Esophagus muscularis mucosa (tissue), 4 donors: ENCODE measurements at regions not wholly inside any gene's neighbourhood (a gene's known extent, or its start where the extent isn't known, plus 50 kb on each side); places are given as distances from the start of the nearest gene placed in this dataset.
"Not testable (repeated sequence)": the region's sequence is repeated elsewhere in the genome, so short reads cannot be mapped to it uniquely, and the experiment has no call there.

ENCODE experiments used
- DNase-seq: peaks from one replicate; pipeline ENCODE4 v3.0.0-alpha.2; 2017; ENCODE audit errors: extremely low spot score
- H3K27ac ChIP-seq, 4 donors: fragments of 200-600 bp; sonication (generic); replicated peaks in 1 of 4; 1 replicate in 3 of 4; 2 replicates in 1 of 4; pipeline ENCODE4 v1.5.1; 2016 to 2019; ENCODE audit warnings: mild to moderate bottlenecking in 1 of 4
- H3K27me3 ChIP-seq, 4 donors: fragments of 200-600 bp; sonication (generic); one replicate each; pipeline versions ENCODE4 v1.5.1 to v1.6.0; 2016 to 2019
- H3K36me3 ChIP-seq, 4 donors: fragments of 200-600 bp; sonication (generic); one replicate each; pipeline ENCODE4 v1.5.1; 2016 to 2019
- H3K4me1 ChIP-seq, 4 donors: fragments of 200-600 bp; sonication (generic); one replicate each; pipeline ENCODE4 v1.5.1; 2016 to 2019
- H3K4me3 ChIP-seq, 4 donors: fragments of 200-600 bp; sonication (generic); 1 replicate in 2 of 4; 2 replicates in 2 of 4; pipeline ENCODE4 v1.5.1; 2016 to 2019; ENCODE audit warnings: mild to moderate bottlenecking in 4 of 4, moderate library complexity in 1 of 4
- H3K9me3 ChIP-seq, 4 donors: fragments of 200-600 bp; sonication (generic); 1 replicate in 3 of 4; 2 replicates in 1 of 4; pipeline ENCODE4 v1.5.1; 2016 to 2019
- EP300 ChIP-seq: sonication (generic); formaldehyde crosslinking; IDR thresholded peaks from one replicate; pipeline ENCODE4 v1.6.1; 2017; ENCODE audit warnings: antibody characterized with exemption
- POLR2A ChIP-seq: fragments of 450-650 bp; IDR thresholded peaks from one replicate; pipeline ENCODE4 v1.6.1; 2017; ENCODE audit warnings: antibody characterized with exemption, moderate library complexity, mild to moderate bottlenecking, low read depth
- POLR2AphosphoS5 ChIP-seq, 2 donors: sonication (generic); formaldehyde crosslinking; IDR thresholded peaks; one replicate each; pipeline ENCODE4 v1.6.1; 2017; ENCODE audit warnings: antibody characterized with exemption in 2 of 2
- WGBS: methylation state at CpG from one replicate; pipeline ENCODE4 v1.1.5; 2018; 5-methylcytosine and 5-hydroxymethylcytosine counted together
- intact Hi-C: fragments of 100-400 bp; cut with DNase I; formaldehyde crosslinking; loops from one replicate; pipeline ENCODE4 v1.15.1; 2023
- TF ChIP-seq, protein P1 (sequence below), 3 experiments: fragments of 200-600 bp in 2 of 3; fragments of 450-650 bp in 1 of 3; sonication (generic) in 2 of 3; IDR thresholded peaks; one replicate each; pipeline ENCODE4 v1.5.1; 2017 to 2019; ENCODE audit warnings: antibody characterized with exemption in 3 of 3, mild to moderate bottlenecking in 2 of 3, moderate library complexity in 1 of 3

DNA sequence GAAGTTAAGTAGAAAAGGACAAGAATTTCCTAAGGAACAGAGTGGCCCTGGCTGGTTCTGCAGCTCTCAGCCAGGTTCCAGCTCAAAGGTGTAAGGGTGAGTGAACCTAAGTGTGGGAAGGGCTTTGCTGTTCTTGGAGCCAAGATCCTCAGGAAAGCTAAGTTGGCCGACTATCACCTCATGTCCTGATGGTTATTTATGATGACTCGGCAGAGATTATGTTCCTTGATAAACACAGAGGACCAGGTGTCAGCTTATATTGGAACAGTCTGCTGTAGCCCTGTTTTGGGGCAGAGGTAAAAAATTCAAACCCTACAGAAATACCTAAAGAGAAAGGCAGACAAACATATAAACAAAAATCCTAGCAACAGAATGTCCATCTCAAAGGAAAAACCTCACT, 128.5 kb downstream of the TBX3 start:
- Histone ChIP-seq H3K4me1 (no peaks in the 10 kb centered on the region), H3K4me3 (no peak overlapping the region), H3K27me3 (peaks cover 0 to 15% (median 0%) of the 10 kb centered on the region in 4 donors), H3K27ac (no peak overlapping the region), H3K9me3 (no peaks in the 10 kb centered on the region), H3K36me3 (no peaks in the 10 kb centered on the region)
- TF ChIP-seq POLR2AphosphoS5 (IDR thresholded peaks at IDR 0.05) (no peak), EP300 (no peak), POLR2A (no peak)
- TF ChIP-seq, protein P1, sequence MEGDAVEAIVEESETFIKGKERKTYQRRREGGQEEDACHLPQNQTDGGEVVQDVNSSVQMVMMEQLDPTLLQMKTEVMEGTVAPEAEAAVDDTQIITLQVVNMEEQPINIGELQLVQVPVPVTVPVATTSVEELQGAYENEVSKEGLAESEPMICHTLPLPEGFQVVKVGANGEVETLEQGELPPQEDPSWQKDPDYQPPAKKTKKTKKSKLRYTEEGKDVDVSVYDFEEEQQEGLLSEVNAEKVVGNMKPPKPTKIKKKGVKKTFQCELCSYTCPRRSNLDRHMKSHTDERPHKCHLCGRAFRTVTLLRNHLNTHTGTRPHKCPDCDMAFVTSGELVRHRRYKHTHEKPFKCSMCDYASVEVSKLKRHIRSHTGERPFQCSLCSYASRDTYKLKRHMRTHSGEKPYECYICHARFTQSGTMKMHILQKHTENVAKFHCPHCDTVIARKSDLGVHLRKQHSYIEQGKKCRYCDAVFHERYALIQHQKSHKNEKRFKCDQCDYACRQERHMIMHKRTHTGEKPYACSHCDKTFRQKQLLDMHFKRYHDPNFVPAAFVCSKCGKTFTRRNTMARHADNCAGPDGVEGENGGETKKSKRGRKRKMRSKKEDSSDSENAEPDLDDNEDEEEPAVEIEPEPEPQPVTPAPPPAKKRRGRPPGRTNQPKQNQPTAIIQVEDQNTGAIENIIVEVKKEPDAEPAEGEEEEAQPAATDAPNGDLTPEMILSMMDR (IDR thresholded peaks at IDR 0.05) = no peak
- intact Hi-C loops = no loop called here
- 45% methylated on average over 2 of the region's 2 CpGs for WGBS
- no peak for DNase-seq

DNA sequence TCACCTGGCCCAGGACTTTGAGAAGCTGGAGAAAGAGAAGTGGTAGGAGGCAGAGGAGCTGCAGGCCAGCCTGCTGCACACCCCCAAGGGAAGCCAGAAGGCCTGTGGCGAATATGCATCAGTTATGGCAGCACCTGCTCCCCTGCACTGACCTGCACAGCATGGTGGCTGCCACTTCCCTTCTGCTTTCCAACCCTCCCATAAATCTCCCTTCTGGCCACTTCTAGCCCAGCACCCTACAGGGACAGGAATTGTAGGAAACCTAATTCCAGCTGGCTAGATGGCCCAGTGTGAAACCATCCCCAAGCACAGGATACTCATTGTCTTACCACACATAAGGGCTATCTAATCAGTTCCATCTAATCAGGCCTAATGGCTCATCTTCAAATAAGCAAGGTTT, 136.3 kb downstream of the TBX3 start:
- no peak overlapping the region for H3K4me3 ChIP-seq
- TF ChIP-seq POLR2A (no peak), EP300 (no peak), POLR2AphosphoS5 (IDR thresholded peaks at IDR 0.05) (no peak)
- TF ChIP-seq, protein P1 (IDR thresholded peaks at IDR 0.05) = no peak
- H3K27ac ChIP-seq = no peak overlapping the region
- WGBS = 100% methylated on average over 1 of the region's 1 CpG
- no peaks in the 10 kb centered on the region for H3K4me1 ChIP-seq
- no peaks in the 10 kb centered on the region for H3K36me3 ChIP-seq
- DNase-seq = no peak
- intact Hi-C loops = no loop called here
- no peaks in the 10 kb centered on the region for H3K9me3 ChIP-seq
- no peaks in the 10 kb centered on the region for H3K27me3 ChIP-seq

DNA sequence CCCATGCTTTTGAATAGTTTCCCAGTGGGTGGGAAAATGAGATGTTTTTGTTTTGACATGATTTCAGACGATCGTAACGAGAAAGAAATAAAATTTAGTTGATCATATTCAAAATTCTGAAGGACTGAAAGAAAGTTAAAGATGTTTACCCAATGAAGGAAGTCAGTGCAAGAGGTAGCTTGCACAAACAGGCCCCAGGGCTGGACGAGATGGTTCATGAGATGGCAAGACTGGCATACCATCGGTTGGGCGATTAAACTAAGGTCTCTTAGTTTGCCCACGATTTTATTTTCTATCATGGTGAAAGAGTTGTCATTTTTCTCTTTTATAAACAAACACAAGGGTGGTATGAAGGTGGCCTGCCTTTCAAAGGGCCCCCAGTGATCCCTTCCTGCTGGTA, 124.5 kb upstream of the TBX5 start:
- H3K27me3 ChIP-seq = peaks cover 0 to 31% (median 0%) of the 10 kb centered on the region in 4 donors
- H3K4me3 ChIP-seq = no peak overlapping the region
- intact Hi-C loops = no loop called here
- no peak for DNase-seq
- peaks cover 0 to 4% (median 0%) of the 10 kb centered on the region in 4 donors for H3K9me3 ChIP-seq
- H3K4me1 ChIP-seq = no peaks in the 10 kb centered on the region
- 71% methylated on average over 7 of the region's 7 CpGs for WGBS
- H3K36me3 ChIP-seq = no peaks in the 10 kb centered on the region
- TF ChIP-seq POLR2A = no peak
- TF ChIP-seq, protein P1 (IDR thresholded peaks at IDR 0.05) = no peak
- TF ChIP-seq POLR2AphosphoS5 (IDR thresholded peaks at IDR 0.05) = no peak
- no peak for TF ChIP-seq EP300
- H3K27ac ChIP-seq = no peak overlapping the region

DNA sequence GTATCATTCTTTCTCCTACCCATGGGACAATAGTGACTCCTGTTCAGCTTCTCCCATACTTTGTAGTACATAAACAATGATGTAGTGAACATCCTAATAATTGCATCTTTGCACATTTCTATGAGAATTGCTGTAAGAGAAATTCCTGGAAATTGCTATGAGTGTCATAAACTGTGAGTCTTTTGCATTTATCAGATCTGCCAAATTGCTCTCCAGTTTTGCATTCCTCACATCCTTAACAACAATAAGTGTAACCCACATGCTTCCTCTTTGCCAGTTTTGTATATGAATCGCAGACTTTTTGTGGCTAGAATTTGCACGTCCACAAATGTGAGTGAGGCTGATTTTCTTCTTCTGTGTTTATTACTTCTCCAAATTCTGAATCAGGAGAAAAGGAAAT, 124.0 kb upstream of the TBX5 start:
- intact Hi-C loops = no loop called here
- TF ChIP-seq, protein P1 (IDR thresholded peaks at IDR 0.05) = no peak
- TF ChIP-seq POLR2AphosphoS5 (IDR thresholded peaks at IDR 0.05) = no peak
- no peak for TF ChIP-seq POLR2A
- 44% methylated on average over 2 of the region's 2 CpGs for WGBS
- H3K9me3 ChIP-seq = peaks cover 0 to 8% (median 0%) of the 10 kb centered on the region in 4 donors
- no peak overlapping the region for H3K4me3 ChIP-seq
- H3K27ac ChIP-seq = no peak overlapping the region
- peaks cover 0 to 31% (median 0%) of the 10 kb centered on the region in 4 donors for H3K27me3 ChIP-seq
- no peaks in the 10 kb centered on the region for H3K4me1 ChIP-seq
- no peak for DNase-seq
- H3K36me3 ChIP-seq = no peaks in the 10 kb centered on the region

DNA sequence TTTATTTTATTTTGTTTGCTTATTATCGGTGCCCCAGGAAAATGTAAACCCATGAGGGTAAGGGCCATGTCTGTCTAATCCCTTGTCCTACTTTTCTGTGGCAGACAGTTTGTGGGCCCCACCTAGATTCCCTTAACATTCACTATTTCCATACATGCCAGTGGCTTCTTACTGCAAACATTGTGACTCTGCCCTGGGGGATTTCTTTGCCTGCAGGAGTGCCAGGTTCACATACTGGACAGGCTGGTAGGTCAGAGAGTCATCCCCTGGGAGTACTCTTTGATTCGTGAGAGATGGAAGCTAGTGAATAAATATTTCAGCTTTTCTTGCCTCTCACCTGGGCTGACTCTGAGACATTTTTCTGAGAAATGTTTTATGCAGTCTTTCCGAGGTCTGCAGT, 122.8 kb upstream of the TBX5 start:
- Histone ChIP-seq H3K27ac (no peak overlapping the region), H3K27me3 (peaks cover 0 to 31% (median 0%) of the 10 kb centered on the region in 4 donors), H3K9me3 (peaks cover 0 to 13% (median 0%) of the 10 kb centered on the region in 4 donors), H3K4me3 (no peak overlapping the region), H3K36me3 (no peaks in the 10 kb centered on the region), H3K4me1 (no peaks in the 10 kb centered on the region)
- TF ChIP-seq POLR2AphosphoS5 (IDR thresholded peaks at IDR 0.05) (no peak), EP300 (no peak), POLR2A (no peak)
- TF ChIP-seq, protein P1 (IDR thresholded peaks at IDR 0.05) = no peak
- 49% methylated on average over 3 of the region's 3 CpGs for WGBS
- intact Hi-C loops = no loop called here
- no peak for DNase-seq

DNA sequence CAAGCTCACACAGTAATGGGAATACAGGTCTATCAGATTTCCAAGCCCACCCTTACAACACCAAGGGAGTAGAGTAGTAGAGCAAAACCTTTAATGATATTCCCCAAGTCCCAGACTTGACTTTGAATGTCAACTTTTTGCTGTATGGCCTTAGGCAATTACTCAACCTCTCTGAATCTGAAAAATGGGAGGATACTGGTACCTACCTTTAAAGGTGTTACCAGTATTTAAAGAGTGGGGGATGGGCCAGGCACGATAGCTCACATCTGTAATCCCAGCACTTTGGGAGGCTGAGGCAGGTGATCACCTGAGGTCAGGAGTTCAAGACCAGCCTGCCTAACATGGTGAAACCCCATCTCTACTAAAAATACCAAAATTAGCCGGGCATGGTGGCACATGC, 115.2 kb upstream of the TBX5 start:
- H3K27ac ChIP-seq, H3K36me3 ChIP-seq, H3K4me3 ChIP-seq, intact Hi-C loops, DNase-seq, H3K4me1 ChIP-seq: not testable (repeated sequence)
- Histone ChIP-seq H3K9me3 (peaks cover 0 to 13% (median 0%) of the 10 kb centered on the region in 4 donors), H3K27me3 (peaks cover 0 to 43% (median 6%) of the 10 kb centered on the region in 4 donors)
- 86% methylated on average over 2 of the region's 2 CpGs for WGBS
